ENCODE measurements at regions not wholly inside any gene's neighbourhood (a gene's known extent, or its start where the extent isn't known, plus 50 kb on each side); places are given as distances from the start of the nearest gene placed in this dataset.
"Not testable (repeated sequence)": the region's sequence is repeated elsewhere in the genome, so short reads cannot be mapped to it uniquely, and the experiment has no call there.

DNA sequence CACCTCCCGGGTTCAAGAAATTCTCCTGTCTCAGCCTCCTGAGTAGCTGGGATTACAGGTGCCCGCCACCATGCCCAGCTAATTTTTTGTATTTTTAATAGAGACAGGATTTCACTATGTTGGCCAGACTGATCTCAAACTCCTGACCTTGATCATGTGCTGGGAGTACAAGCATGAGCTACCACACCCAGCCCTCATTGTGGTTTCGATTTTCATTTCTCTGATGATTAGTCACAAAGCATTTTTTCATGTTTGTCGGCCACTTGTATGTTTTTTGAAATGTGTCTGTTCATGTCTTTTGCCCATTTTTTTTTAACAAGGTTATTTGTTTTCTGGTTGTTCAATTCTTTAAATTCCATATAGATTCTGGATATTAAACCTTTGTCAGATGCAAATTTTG is 138.2 kb upstream of the MSX2 start:
- H3K27ac ChIP-seq, H3K4me3 ChIP-seq: not testable (repeated sequence)

DNA sequence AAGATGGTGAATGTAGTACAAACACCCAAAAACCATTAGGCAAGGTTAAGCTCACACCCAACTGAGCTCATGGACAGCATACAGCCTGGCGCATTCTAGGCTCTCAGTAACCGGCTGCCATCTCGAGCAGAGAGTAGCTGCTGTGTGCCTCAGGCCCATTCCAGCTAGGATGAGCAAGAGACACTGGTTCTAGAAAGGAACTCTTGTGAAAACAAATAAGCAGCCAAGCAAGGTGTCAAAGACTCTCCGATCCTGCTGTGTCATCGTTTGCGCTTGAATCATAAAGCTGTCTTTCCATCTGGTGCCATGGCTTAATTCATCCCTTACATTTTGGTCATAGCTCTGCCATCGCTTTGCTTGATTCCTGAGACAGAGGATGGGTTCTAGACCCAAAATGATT is 135.4 kb upstream of the MSX2 start:
- Histone ChIP-seq H3K4me3 (no peak overlapping the region), H3K27ac (no peak overlapping the region)

DNA sequence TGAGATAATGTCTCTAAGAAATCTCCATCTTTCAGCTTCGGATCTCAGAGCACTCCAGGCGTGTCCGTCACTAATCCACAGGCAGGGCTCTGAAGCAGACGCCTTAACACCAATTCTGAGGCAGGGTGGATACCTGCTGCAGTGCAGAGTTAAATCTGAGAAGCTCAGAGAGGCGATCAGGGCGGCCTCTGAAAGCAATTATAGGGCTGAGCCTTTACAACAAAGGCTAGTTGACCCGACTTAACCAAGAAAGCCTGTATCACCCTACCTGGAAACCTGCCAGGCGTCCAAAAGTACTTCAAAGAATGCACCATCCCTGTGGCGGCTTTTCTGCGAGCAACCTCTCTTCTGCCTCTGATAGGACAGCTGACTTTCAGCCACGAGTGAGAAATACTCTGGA is 134.8 kb upstream of the MSX2 start:
- H3K27ac ChIP-seq, result no peak overlapping the region
- H3K4me3 ChIP-seq, result no peak overlapping the region

DNA sequence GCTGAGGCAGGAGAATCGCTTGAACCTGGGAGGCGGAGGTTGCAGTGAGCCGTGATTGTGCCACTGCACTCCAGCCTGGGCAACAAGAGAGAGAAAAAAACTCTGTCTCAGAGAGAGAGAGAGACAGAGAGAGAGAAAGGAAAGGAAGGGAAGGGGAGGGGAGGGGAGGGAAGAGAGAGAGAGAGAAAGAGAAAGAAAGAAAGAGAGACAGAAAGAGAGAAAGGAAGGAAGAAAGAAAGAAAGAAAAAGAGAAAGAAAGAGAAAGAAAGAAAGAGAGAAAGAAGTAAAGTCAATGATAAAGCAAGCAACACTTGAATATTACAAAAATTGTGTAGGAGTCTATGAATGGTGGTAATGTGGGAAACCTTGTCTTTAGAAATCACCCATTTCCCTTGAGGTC is 133.6 kb upstream of the MSX2 start:
- no peak overlapping the region for H3K4me3 ChIP-seq
- no peak overlapping the region for H3K27ac ChIP-seq

DNA sequence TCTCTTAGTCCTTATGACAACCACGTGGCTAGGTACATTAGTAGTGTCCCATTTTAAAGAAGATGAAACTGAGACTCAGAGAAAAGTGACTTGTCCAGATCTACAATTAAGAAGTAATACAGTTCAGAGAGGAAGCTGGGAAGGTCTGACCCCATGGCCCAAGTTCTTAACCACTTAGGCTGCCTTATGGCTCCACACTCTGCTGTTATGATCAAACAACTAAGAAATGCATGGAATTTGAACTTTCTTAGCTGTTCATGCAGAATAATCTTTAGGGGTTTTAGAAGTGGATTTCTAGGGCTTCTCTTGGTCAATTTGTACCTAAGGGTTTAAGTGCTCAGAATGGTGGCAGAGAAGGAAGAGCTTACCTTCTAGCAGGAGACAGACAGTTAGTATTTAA is 128.0 kb upstream of the MSX2 start:
- no peak overlapping the region for H3K4me3 ChIP-seq
- H3K27ac ChIP-seq, result no peak overlapping the region

DNA sequence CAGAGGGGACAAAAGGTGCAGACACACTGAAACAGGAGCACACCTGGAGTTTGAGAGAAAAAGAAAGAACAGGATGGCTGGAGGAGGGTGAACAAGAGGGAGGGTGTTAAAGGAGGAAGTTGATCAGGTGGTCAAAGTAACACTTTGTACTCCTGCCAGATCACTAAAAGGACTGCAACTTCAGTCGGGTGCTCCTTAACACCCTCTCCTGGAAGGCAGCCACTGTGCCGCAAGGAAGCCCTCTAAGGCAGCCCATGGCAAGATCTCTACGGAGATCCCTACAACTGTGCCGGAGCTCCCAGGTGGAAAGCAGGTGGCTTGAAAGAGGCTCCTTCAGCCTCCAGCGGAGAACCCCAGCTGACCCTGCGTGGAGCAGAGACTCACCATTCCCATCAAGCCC is 124.4 kb upstream of the MSX2 start:
- Histone ChIP-seq H3K4me3 (no peak overlapping the region), H3K27ac (no peak overlapping the region)

DNA sequence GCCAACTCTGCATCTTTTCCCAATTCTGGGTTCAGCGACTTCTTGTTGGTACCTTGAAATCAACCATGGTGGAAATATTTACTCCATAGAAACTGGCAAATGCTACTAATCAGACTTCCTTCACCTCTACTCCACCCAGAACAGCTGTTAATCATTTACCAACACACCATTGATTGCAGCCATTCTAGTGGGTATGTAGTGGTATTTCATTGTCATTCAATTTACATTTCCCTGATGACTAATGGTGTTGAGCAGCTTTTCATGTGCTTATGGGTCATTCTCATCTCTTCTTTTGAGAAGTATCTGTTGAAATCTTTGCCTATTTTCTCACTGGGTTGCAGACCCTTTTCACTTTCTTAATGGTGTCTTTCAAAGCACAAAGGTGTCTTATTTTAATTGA is 122.4 kb upstream of the MSX2 start:
- H3K27ac ChIP-seq, result no peak overlapping the region
- H3K4me3 ChIP-seq, result no peak overlapping the region

DNA sequence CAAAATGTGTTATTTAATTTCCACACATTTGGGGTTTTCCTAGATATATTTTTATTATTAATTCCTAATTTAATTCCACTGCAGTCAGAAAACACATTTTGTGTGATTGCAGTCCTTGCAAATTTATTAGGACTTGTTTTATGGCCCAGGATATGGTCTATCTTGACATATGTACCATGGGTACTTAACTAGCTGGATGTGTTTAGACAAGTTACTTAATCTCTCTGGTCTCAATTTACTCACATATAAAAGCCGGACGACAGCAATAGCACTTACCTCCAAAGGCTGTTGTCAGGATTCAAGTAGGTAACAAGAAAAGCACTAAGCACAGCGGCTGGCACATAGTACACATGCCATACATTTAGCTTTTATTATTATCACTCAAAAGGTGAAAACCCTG is 118.2 kb upstream of the MSX2 start:
- Histone ChIP-seq H3K27ac (no peak overlapping the region), H3K4me3 (no peak overlapping the region)

DNA sequence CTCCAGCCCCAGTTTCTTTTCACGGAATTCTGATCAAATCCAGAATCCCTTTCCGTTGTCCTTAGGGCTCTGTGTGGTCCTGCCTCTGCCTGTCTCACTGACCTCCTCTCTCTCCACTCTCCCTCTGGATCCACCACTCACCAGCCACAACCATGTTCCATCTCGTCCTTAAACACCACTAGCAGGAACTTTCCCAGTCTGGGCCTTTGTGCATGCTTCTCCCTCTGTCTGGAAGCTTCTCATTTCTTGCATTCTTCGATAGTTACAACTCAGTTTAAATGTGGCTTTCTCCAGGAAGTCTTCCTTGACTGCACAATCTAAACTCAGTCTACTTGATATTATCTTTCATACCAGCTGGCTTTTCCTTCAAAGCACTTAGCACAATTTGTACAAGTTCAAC is 117.7 kb upstream of the MSX2 start:
- H3K4me3 ChIP-seq, result no peak overlapping the region
- no peak overlapping the region for H3K27ac ChIP-seq

DNA sequence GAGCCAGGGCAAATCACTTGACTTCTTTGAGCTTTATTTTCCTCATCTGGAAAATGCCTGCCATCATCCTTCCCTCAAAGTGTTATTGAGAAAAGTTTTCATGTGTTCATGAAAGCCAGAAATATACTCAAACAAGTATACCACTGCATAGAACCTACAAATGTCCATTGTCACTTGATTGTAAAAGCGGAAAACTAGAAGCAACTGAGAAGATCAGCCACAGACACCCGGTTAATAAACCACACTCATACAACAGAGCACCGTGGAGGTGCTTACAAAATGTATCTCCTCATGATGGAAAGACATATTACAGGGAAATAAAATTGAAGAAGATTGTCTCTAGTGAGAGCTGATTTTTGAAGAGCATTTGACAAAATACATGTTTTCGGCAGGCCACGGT is 117.2 kb upstream of the MSX2 start:
- no peak overlapping the region for H3K27ac ChIP-seq
- no peak overlapping the region for H3K4me3 ChIP-seq

DNA sequence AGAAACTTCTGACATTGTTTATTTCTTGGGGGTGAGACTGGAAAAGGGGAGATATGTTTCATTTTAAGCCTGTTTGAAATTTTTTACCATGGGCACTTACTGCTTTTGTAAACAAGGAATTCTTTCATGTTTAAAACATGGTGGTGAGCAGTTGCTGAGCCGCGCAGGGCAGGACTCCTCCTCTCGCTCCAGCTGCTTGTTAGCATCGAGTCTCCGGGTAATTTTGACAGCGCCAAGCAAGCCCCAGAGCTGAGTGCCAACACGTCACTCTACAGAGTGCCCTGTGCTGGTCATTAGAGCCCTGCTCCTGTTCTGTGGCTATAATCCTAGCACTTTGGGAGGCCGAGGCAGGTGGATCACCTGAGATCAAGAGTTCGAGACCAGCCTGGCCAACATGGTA is 116.5 kb upstream of the MSX2 start:
- no peak overlapping the region for H3K27ac ChIP-seq
- H3K4me3 ChIP-seq, result no peak overlapping the region

DNA sequence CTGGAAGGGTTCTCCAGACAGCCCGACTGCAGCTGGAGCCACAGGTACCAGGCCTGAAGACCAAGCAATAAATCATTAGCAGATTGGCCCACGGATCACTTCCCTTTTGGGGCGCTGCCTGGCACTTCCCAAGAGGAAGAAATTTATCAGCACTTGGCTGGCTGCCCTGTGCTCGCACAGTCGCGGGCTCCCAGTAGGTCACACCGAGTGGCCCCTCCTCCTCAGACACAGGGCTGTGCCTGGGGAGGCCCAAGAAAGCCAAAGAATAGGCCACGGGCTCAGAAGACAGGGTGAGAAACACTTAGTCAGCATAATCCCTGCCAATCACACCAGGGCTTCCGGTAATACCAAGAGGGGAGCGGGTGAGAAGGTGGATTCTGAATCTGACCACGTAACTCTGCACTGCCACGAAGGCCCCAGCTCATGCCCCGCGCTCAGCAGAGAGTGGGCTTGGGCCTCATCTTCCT is 115.7 kb upstream of the MSX2 start:
- H3K27ac ChIP-seq, result peak overlapping the region in 3 of 21 experiments; percentile 27 to 52 (median 40)
- H3K4me3 ChIP-seq, result no peak overlapping the region

DNA sequence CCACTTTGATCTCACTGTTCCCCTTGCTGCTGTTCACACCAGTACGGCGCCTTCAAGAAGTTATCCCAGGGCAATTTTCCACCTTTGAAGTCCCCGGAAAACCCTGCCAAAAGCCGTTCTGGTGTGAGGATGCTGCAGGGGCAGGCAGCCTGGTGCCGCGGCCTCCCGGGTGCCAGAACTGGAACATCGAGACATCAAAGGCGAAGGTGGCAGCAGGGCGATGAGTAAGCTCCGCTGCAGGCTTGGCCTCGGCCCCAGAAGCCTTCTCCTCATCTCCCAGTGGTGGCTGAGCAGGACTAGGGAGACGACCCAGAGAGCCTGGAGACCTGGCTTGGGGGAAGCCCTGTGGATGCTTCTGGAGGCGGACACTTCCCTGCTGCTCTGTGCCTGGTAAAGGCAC is 115.3 kb upstream of the MSX2 start:
- Histone ChIP-seq H3K4me3 (no peak overlapping the region), H3K27ac (peak overlapping the region in 4 of 21 experiments; percentile 14 to 52 (median 34))

DNA sequence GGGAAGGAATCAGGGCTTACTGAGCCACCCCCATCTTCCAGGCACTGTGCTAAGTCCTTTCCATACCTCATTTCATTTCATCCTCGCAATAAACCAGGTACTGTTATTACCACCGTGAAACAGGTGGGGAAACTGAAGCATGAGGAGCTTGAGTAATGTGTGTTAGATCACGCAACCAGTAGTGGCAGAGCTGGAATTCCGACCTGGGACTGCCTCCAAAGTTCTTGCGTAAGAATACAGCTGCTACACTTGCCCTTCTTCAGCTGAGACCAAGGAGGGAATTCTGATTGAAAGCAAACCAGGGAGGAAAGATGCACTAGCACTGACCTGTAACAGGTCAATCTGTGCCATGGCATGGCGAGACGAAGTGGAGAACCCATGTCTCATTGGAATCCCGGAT is 113.4 kb upstream of the MSX2 start:
- peak overlapping the region in 1 of 21 experiments; percentile 57 for H3K27ac ChIP-seq
- H3K4me3 ChIP-seq, result no peak overlapping the region

DNA sequence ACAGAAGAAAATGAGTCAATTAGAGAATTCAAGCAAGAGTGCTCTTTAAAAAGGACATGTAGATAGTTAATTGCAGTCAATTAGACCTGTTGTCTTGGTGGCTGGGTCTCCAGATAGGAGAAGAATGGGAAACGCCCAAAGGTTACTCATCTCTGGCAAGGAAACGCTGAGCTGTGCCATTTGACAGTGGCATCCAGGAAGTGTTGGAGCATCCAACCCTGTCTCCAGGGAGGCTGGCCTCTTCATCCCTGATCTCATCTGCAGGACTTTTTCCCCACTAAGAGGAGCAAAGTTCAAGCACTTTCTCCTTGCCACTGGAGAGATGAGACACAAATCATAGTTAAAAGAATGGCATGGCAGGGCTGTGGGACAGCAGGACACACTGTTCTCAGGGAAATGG is 111.7 kb upstream of the MSX2 start:
- Histone ChIP-seq H3K4me3 (no peak overlapping the region), H3K27ac (no peak overlapping the region)

DNA sequence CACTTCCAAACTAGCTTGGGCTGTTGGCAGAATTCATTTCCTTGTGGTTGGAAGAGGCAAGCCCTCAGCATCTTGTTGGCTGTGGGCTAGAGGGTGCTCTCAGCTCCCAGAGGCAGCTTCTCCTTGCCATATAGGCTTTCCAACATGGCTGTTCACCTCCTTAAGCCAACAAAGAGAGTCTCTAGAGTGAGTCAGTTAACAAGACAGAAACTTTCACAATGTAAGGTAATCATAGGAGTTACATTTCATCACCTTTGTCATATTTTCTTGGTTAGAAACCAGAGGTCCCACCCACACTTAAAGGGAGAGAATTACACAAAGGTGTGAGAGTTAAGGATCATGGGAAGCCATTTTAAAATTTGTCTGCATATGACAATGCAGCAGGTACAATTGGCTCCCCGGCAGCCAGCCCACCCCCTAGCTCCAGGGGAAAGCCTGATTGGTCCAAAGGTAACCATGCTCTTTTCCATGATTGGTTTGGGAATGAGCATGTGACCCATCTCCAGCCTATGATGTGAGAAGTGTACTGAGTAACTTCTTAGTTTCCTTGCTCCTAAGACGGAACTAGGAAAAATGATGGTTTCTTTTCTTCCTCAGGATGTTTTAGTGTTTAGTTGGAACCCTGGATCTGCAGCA is 109.8 kb upstream of the MSX2 start:
- no peak overlapping the region for H3K27ac ChIP-seq

DNA sequence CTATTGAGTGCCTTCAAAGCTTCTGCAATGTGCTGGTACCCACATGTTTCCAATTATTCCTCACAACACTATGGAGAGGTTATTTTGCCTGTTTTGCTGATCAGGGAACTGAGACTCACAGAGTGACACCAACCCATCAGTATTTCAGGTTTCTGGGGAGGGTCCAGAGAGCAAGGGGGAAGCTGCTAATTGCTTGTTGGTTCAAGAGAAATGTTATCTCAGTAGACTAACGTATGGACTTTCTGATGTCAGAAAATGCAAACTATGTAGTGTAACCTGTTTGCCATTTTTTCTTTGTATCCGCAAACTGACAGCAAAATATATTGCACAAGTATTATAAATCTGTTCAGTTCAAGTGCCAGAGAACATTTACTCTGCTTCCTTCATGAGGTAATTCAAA is 108.3 kb upstream of the MSX2 start:
- no peak overlapping the region for H3K27ac ChIP-seq

More for the DNA sequence above, 109.8 kb upstream of the MSX2 start:
- H3K4me3 ChIP-seq, result no peak overlapping the region

DNA sequence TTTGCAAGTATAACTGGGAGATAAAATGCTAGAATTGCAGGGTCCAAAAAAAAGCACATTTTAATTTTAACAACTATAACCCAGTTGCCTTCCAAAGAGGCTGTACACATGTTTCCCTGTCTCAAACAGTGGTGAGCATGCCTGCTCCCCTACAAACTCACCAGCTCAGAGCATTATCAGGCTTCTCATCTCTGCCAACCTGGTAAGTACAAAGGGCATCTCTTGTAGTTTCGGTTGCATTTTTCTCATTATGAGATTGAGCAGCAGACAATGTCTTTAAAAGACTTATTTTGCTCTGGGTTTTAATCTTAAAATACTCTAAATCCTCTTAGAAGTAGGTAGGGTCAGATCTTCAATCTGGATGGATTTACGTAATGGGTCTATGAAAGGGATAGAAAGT is 107.1 kb upstream of the MSX2 start:
- H3K27ac ChIP-seq, result no peak overlapping the region
- no peak overlapping the region for H3K4me3 ChIP-seq

More for the DNA sequence above, 108.3 kb upstream of the MSX2 start:
- no peak overlapping the region for H3K4me3 ChIP-seq

DNA sequence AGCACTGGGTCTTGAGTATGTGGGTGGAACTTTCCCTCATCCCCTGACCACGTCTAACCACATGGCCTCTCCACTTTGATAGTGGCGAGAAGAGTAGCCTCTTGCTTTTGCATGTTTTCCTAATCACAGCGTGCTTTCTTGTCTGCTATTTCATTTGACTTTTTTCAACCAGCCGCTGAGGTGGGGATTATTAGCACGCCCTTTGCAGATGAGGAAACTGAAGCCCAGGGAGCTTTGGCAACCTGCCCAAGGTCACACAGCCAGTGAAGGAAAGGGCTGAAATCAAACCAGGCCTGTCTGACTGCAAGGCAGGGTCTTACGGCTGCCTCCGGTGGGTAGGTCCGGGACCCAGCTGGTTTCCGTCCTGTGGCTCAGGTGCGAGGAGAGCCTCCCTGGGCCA is 106.5 kb upstream of the MSX2 start:
- Histone ChIP-seq H3K27ac (no peak overlapping the region), H3K4me3 (no peak overlapping the region)

DNA sequence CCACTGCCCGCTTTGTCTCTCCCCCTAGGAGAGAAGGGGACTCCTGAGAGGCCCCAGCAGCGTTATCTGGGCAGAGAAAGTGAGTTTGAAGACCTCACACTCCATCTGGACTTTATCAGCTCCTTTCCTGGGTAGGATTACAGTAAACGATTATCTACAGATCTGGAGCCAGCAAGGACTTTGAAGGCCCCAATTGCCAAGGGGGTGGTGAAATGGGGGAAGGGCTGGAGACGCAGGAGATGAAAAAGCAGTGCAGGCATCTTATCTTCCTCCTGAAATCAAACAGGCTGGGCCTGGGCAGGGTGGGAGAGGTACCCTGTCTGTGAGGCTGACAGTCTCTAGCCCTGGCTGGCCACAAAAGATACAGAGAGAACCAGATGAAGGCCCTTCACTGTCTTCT is 105.8 kb upstream of the MSX2 start:
- Histone ChIP-seq H3K27ac (no peak overlapping the region), H3K4me3 (no peak overlapping the region)

DNA sequence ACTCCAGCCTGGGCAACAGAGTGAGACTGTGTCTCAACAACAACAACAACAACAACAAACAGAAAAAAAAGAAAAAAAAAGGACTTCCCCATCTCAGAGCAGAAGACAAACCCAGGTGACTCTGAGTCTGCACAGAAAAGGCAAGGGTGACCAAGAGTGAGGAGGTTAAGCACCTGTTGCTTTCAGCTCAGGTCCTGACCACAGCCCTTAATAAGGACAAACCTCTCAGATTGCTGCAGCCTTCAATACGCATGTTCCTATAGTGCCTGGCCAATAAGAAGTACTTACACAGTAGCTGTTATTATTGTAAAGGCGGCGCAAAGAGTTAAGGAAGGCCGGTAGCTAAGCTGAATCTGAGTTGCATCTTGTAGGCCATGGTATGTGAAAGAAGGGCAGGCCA is 102.3 kb upstream of the MSX2 start:
- H3K27ac ChIP-seq, result no peak overlapping the region
- H3K4me3 ChIP-seq, result no peak overlapping the region

DNA sequence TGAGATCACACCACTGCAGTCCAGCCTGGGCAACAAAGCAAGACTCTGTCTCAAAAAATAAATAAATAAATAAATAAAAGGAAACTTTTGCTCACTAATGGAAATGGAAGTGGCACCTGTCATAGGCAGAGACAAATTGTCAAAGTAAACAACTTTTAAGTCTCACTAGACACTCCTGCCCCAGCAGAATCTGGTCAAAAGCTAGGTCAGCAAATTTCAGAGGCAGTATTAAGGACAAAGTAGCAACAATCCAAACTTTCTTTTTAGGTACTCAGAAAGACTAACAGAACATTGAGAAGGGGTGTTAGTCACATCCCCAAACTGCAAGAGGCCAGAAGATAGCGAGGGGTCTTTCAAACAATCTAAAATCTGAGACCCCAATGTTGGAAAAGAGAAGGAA is 101.4 kb upstream of the MSX2 start:
- no peak overlapping the region for H3K4me3 ChIP-seq

More for the DNA sequence above, 101.4 kb upstream of the MSX2 start:
- no peak overlapping the region for H3K27ac ChIP-seq
